ENCODE measurements at regions not wholly inside any gene's neighbourhood (a gene's known extent, or its start where the extent isn't known, plus 50 kb on each side); places are given as distances from the start of the nearest gene placed in this dataset.
A peak's percentile ranks its signal among the peaks of the same experiment; 100 is the strongest.

- no peak for DNase-seq
- no peak overlapping the region for H3K4me3 Mint-ChIP-seq
- no peaks in the 10 kb centered on the region for H3K36me3 Mint-ChIP-seq (ENCODE audit: low read depth)
- H3K27ac Mint-ChIP-seq, result no peak overlapping the region
- no peaks in the 10 kb centered on the region for H3K27me3 Mint-ChIP-seq
- no peaks in the 10 kb centered on the region for H3K9me3 Mint-ChIP-seq
- CTCF ChIA-PET, result interaction anchor here (1.3 kb wide), 2 partner anchors 11 to 12 kb away, joined by 3 to 5 read pairs; no protein-coding TSS in a partner anchor
- POLR2A ChIA-PET, result no interaction called here
- H3K4me1 Mint-ChIP-seq, result no peaks in the 10 kb centered on the region
Measured at GRCh38 chr17:34847938-34848337, 113.3 kb downstream of the CCT6B start.

GRCh38 chr17:34845296-34845695 is 116.0 kb downstream of the CCT6B start:
- ChIA-PET POLR2A (no interaction called here), CTCF (interaction anchor here (0.7 kb wide), 1 partner anchor 271 kb away, joined by 3 read pairs; no protein-coding TSS in a partner anchor)
- Mint-ChIP-seq H3K4me3 (no peak overlapping the region), H3K27me3 (no peaks in the 10 kb centered on the region), H3K36me3 (ENCODE audit: low read depth) (no peaks in the 10 kb centered on the region), H3K9me3 (no peaks in the 10 kb centered on the region), H3K4me1 (peaks cover 7% of the 10 kb centered on the region), H3K27ac (no peak overlapping the region)
- DNase-seq, result no peak

GRCh38 chr17:34843682-34844081 is 117.6 kb downstream of the CCT6B start:
- no peaks in the 10 kb centered on the region for H3K27me3 Mint-ChIP-seq
- no peaks in the 10 kb centered on the region for H3K36me3 Mint-ChIP-seq (ENCODE audit: low read depth)
- H3K4me1 Mint-ChIP-seq, result peaks cover 7% of the 10 kb centered on the region
- H3K4me3 Mint-ChIP-seq, result no peak overlapping the region
- H3K9me3 Mint-ChIP-seq, result no peaks in the 10 kb centered on the region
- H3K27ac Mint-ChIP-seq, result no peak overlapping the region
- no peak for DNase-seq
- POLR2A ChIA-PET, result no interaction called here
- CTCF ChIA-PET, result no interaction called here

- H3K4me3 Mint-ChIP-seq, result no peak overlapping the region
- H3K27me3 Mint-ChIP-seq, result no peaks in the 10 kb centered on the region
- no peak for DNase-seq
- no peak overlapping the region for H3K27ac Mint-ChIP-seq
- POLR2A ChIA-PET, result no interaction called here
- no peaks in the 10 kb centered on the region for H3K36me3 Mint-ChIP-seq (ENCODE audit: low read depth)
- no peaks in the 10 kb centered on the region for H3K9me3 Mint-ChIP-seq
- H3K4me1 Mint-ChIP-seq, result peaks cover 7% of the 10 kb centered on the region
- CTCF ChIA-PET, result no interaction called here
Measured at GRCh38 chr17:34842235-34842634, 119.0 kb downstream of the CCT6B start.

GRCh38 chr17:34841467-34841866 is 119.8 kb downstream of the CCT6B start:
- Mint-ChIP-seq H3K27ac (no peak overlapping the region), H3K27me3 (no peaks in the 10 kb centered on the region), H3K4me1 (peaks cover 7% of the 10 kb centered on the region), H3K36me3 (ENCODE audit: low read depth) (no peaks in the 10 kb centered on the region), H3K4me3 (no peak overlapping the region), H3K9me3 (no peaks in the 10 kb centered on the region)
- CTCF ChIA-PET, result no interaction called here
- POLR2A ChIA-PET, result no interaction called here
- DNase-seq, result no peak

- no peak overlapping the region for H3K4me3 Mint-ChIP-seq
- peak; percentile 10 for DNase-seq
- H3K36me3 Mint-ChIP-seq (ENCODE audit: low read depth), result no peaks in the 10 kb centered on the region
- H3K27me3 Mint-ChIP-seq, result no peaks in the 10 kb centered on the region
- peak overlapping the region; percentile 3 for H3K27ac Mint-ChIP-seq
- H3K9me3 Mint-ChIP-seq, result no peaks in the 10 kb centered on the region
- H3K4me1 Mint-ChIP-seq, result peaks cover 7% of the 10 kb centered on the region
- ChIA-PET POLR2A (no interaction called here), CTCF (no interaction called here)
Measured at GRCh38 chr17:34840750-34841149, 120.5 kb downstream of the CCT6B start.

- Mint-ChIP-seq H3K9me3 (no peaks in the 10 kb centered on the region), H3K27me3 (no peaks in the 10 kb centered on the region), H3K4me3 (no peak overlapping the region), H3K36me3 (ENCODE audit: low read depth) (no peaks in the 10 kb centered on the region), H3K27ac (no peak overlapping the region), H3K4me1 (peaks cover 7% of the 10 kb centered on the region)
- ChIA-PET POLR2A (no interaction called here), CTCF (interaction anchor here (2.1 kb wide), 1 partner anchor 9 kb away, joined by 5 read pairs; no protein-coding TSS in a partner anchor)
- DNase-seq, result no peak
Measured at GRCh38 chr17:34837876-34838478, 123.3 kb downstream of the CCT6B start.

GRCh38 chr17:34832376-34832775 is 128.9 kb downstream of the CCT6B start:
- DNase-seq, result no peak
- Mint-ChIP-seq H3K4me1 (no peaks in the 10 kb centered on the region), H3K4me3 (no peak overlapping the region), H3K36me3 (ENCODE audit: low read depth) (no peaks in the 10 kb centered on the region), H3K27me3 (peaks cover 6% of the 10 kb centered on the region), H3K9me3 (no peaks in the 10 kb centered on the region), H3K27ac (no peak overlapping the region)
- ChIA-PET CTCF (no interaction called here), POLR2A (no interaction called here)

GRCh38 chr17:34827008-34827407 is 134.3 kb downstream of the CCT6B start:
- POLR2A ChIA-PET, result no interaction called here
- Mint-ChIP-seq H3K4me1 (no peaks in the 10 kb centered on the region), H3K4me3 (no peak overlapping the region), H3K36me3 (ENCODE audit: low read depth) (no peaks in the 10 kb centered on the region), H3K27me3 (peaks cover 6% of the 10 kb centered on the region), H3K27ac (no peak overlapping the region), H3K9me3 (no peaks in the 10 kb centered on the region)
- DNase-seq, result no peak
- CTCF ChIA-PET, result no interaction called here

- no peak for DNase-seq
- Mint-ChIP-seq H3K4me3 (no peak overlapping the region), H3K9me3 (no peaks in the 10 kb centered on the region), H3K27me3 (peaks cover 4% of the 10 kb centered on the region), H3K36me3 (ENCODE audit: low read depth) (no peaks in the 10 kb centered on the region), H3K4me1 (no peaks in the 10 kb centered on the region), H3K27ac (no peak overlapping the region)
- POLR2A ChIA-PET, result interaction anchor here (1.1 kb wide), 1 partner anchor 293 kb away, joined by 4 read pairs; the partner anchor contains the start of gene RAD51D
- CTCF ChIA-PET, result no interaction called here
Measured at GRCh38 chr17:34826332-34826731, 134.9 kb downstream of the CCT6B start.

GRCh38 chr17:34825884-34826283 is 135.4 kb downstream of the CCT6B start:
- Mint-ChIP-seq H3K27ac (no peak overlapping the region), H3K27me3 (peaks cover 4% of the 10 kb centered on the region), H3K4me3 (no peak overlapping the region), H3K36me3 (ENCODE audit: low read depth) (no peaks in the 10 kb centered on the region), H3K9me3 (no peaks in the 10 kb centered on the region), H3K4me1 (no peaks in the 10 kb centered on the region)
- no peak for DNase-seq
- ChIA-PET POLR2A (interaction anchor here (1.1 kb wide), 1 partner anchor 294 kb away, joined by 4 read pairs; the partner anchor contains the start of gene RAD51D), CTCF (no interaction called here)

GRCh38 chr17:34825102-34825501 is 136.2 kb downstream of the CCT6B start:
- ChIA-PET CTCF (no interaction called here), POLR2A (interaction anchor here (1.1 kb wide), 1 partner anchor 294 kb away, joined by 4 read pairs; the partner anchor contains the start of gene RAD51D)
- Mint-ChIP-seq H3K9me3 (no peaks in the 10 kb centered on the region), H3K27me3 (no peaks in the 10 kb centered on the region), H3K36me3 (ENCODE audit: low read depth) (no peaks in the 10 kb centered on the region), H3K4me1 (peaks cover 3% of the 10 kb centered on the region), H3K4me3 (no peak overlapping the region), H3K27ac (no peak overlapping the region)
- DNase-seq, result no peak

GRCh38 chr17:34823023-34823422 is 138.2 kb downstream of the CCT6B start:
- no peaks in the 10 kb centered on the region for H3K9me3 Mint-ChIP-seq
- peaks cover 5% of the 10 kb centered on the region for H3K4me1 Mint-ChIP-seq
- no peaks in the 10 kb centered on the region for H3K27me3 Mint-ChIP-seq
- ChIA-PET POLR2A (no interaction called here), CTCF (no interaction called here)
- H3K4me3 Mint-ChIP-seq, result no peak overlapping the region
- H3K36me3 Mint-ChIP-seq (ENCODE audit: low read depth), result no peaks in the 10 kb centered on the region
- no peak overlapping the region for H3K27ac Mint-ChIP-seq
- DNase-seq, result no peak

GRCh38 chr17:34822007-34822739 is 139.1 kb downstream of the CCT6B start:
- no peak overlapping the region for H3K4me3 Mint-ChIP-seq
- H3K27ac Mint-ChIP-seq, result no peak overlapping the region
- no peaks in the 10 kb centered on the region for H3K36me3 Mint-ChIP-seq (ENCODE audit: low read depth)
- H3K4me1 Mint-ChIP-seq, result peaks cover 5% of the 10 kb centered on the region
- no peaks in the 10 kb centered on the region for H3K9me3 Mint-ChIP-seq
- POLR2A ChIA-PET, result no interaction called here
- no peaks in the 10 kb centered on the region for H3K27me3 Mint-ChIP-seq
- no peak for DNase-seq
- CTCF ChIA-PET, result no interaction called here

Measured in activated CD4-positive, alpha-beta T cell treated with anti-CD3 and anti-CD28 coated beads, Interleukin-2, amount 10 ng/mL, durations not matched to agents 7 days and 5 days (primary cell).